HG03439 (cell line): ENCODE measurements at regions not wholly inside any gene's neighbourhood (a gene's known extent, or its start where the extent isn't known, plus 50 kb on each side); places are given as distances from the start of the nearest gene placed in this dataset.

ENCODE experiments used
- ATAC-seq: cut with Tn5 transposase; IDR thresholded peaks from one replicate; pipeline ENCODE4 v1.9.1; 2021; ENCODE audit warnings: mild to moderate bottlenecking, moderate library complexity; ENCODE audit not compliant: unreplicated experiment

- no peak for ATAC-seq
Observed at GRCh38 chr18:47418746-47419145, 167.3 kb upstream of the SKOR2 start.

GRCh38 chr18:47417807-47418206 lies 166.3 kb upstream of the SKOR2 start:
- no peak for ATAC-seq

- no peak for ATAC-seq
Observed at GRCh38 chr18:47415881-47416280, 164.4 kb upstream of the SKOR2 start.

- no peak for ATAC-seq
Observed at GRCh38 chr18:47413327-47413726, 161.9 kb upstream of the SKOR2 start.

- ATAC-seq: no peak
Observed at GRCh38 chr18:47412924-47413323, 161.5 kb upstream of the SKOR2 start.

- ATAC-seq: no peak
Observed at GRCh38 chr18:47411159-47411558, 159.7 kb upstream of the SKOR2 start.

GRCh38 chr18:47410139-47410538 lies 158.7 kb upstream of the SKOR2 start:
- ATAC-seq: no peak

GRCh38 chr18:47409519-47409918 lies 158.1 kb upstream of the SKOR2 start:
- no peak for ATAC-seq

- ATAC-seq: no peak
Observed at GRCh38 chr18:47407736-47408135, 156.3 kb upstream of the SKOR2 start.

GRCh38 chr18:47404845-47405244 lies 153.4 kb upstream of the SKOR2 start:
- no peak for ATAC-seq

GRCh38 chr18:47403949-47404348 lies 152.5 kb upstream of the SKOR2 start:
- ATAC-seq: no peak

- no peak for ATAC-seq
Observed at GRCh38 chr18:47403317-47403716, 151.9 kb upstream of the SKOR2 start.

- ATAC-seq: no peak
Observed at GRCh38 chr18:47399475-47399874, 148.0 kb upstream of the SKOR2 start.

- no peak for ATAC-seq
Observed at GRCh38 chr18:47397671-47398319, 146.3 kb upstream of the SKOR2 start.

GRCh38 chr18:47391665-47392064 lies 140.2 kb upstream of the SKOR2 start:
- ATAC-seq: no peak

GRCh38 chr18:47390410-47391024 lies 139.1 kb upstream of the SKOR2 start:
- ATAC-seq: no peak

- no peak for ATAC-seq
Observed at GRCh38 chr18:47389210-47389609, 137.8 kb upstream of the SKOR2 start.

- no peak for ATAC-seq
Observed at GRCh38 chr18:47387864-47388263, 136.4 kb upstream of the SKOR2 start.

GRCh38 chr18:47383729-47384128 lies 132.3 kb upstream of the SKOR2 start:
- no peak for ATAC-seq

- ATAC-seq: no peak
Observed at GRCh38 chr18:47381975-47382570, 130.6 kb upstream of the SKOR2 start.

GRCh38 chr18:47380153-47380552 lies 128.7 kb upstream of the SKOR2 start:
- no peak for ATAC-seq

GRCh38 chr18:47373465-47373864 lies 122.0 kb upstream of the SKOR2 start:
- no peak for ATAC-seq
